SK-N-SH treated with all-trans-retinoic acid at 6 μM for 48 hours (cell line): ENCODE measurements at regions not wholly inside any gene's neighbourhood (a gene's known extent, or its start where the extent isn't known, plus 50 kb on each side); places are given as distances from the start of the nearest gene placed in this dataset.
"Not testable (repeated sequence)": the region's sequence is repeated elsewhere in the genome, so short reads cannot be mapped to it uniquely, and the experiment has no call there.

Source experiments
- ATAC-seq: fragments of 200-7000 bp; cut with Tn5 transposase; 3 replicates; pipeline ENCODE4 v1.9.1; 2020; ENCODE audit warnings: mild to moderate bottlenecking, moderate library complexity
- BACH2 ChIP-seq: fragments of 250-450 bp; sonication (Bioruptor Pico); IDR thresholded peaks from 2 replicates; pipeline ENCODE4 v1.9.0; 2021; ENCODE audit warnings: mild to moderate bottlenecking, borderline replicate concordance
- ESRRG ChIP-seq: fragments of 250-450 bp; sonication (Bioruptor Pico); IDR thresholded peaks from 2 replicates; pipeline ENCODE4 v1.6.1; 2021; ENCODE audit warnings: mild to moderate bottlenecking
- GLIS3 ChIP-seq: fragments of 250-450 bp; sonication (Bioruptor Pico); IDR thresholded peaks from 2 replicates; pipeline ENCODE4 v1.5.0; 2020; ENCODE audit warnings: mild to moderate bottlenecking, moderate library complexity
- ISL1 ChIP-seq: fragments of 250-450 bp; sonication (Bioruptor Pico); IDR thresholded peaks from 2 replicates; pipeline ENCODE4 v2.1.2; 2022; ENCODE audit warnings: mild to moderate bottlenecking, moderate library complexity
- PATZ1 ChIP-seq: fragments of 250-450 bp; sonication (Bioruptor Pico); IDR thresholded peaks from 2 replicates; pipeline ENCODE4 v1.8.0; 2020; ENCODE audit warnings: mild to moderate bottlenecking, moderate library complexity, borderline replicate concordance
- PPARA ChIP-seq: fragments of 250-450 bp; sonication (Bioruptor Pico); IDR thresholded peaks from 2 replicates; pipeline ENCODE4 v1.5.0; 2020; ENCODE audit warnings: mild to moderate bottlenecking, borderline replicate concordance
- RARB ChIP-seq: fragments of 250-450 bp; sonication (Bioruptor Pico); IDR thresholded peaks from 2 replicates; pipeline ENCODE4 v1.8.0; 2021; ENCODE audit warnings: mild to moderate bottlenecking, moderate library complexity
- SNAI2 ChIP-seq: fragments of 250-450 bp; sonication (Bioruptor Pico); IDR thresholded peaks from 2 replicates; pipeline ENCODE4 v1.5.0; 2020; ENCODE audit warnings: mild to moderate bottlenecking, moderate library complexity
- TCF4 ChIP-seq: fragments of 250-450 bp; sonication (Bioruptor Pico); IDR thresholded peaks from 2 replicates; pipeline ENCODE4 v1.8.0; 2021; ENCODE audit warnings: mild to moderate bottlenecking, moderate library complexity, borderline replicate concordance
- TOX ChIP-seq: fragments of 250-450 bp; sonication (Bioruptor Pico); IDR thresholded peaks from 2 replicates; pipeline ENCODE4 v1.8.0; 2021; ENCODE audit warnings: mild to moderate bottlenecking, moderate library complexity, borderline replicate concordance
- TSHZ2 ChIP-seq: fragments of 250-450 bp; sonication (Bioruptor Pico); IDR thresholded peaks from 2 replicates; pipeline ENCODE4 v1.5.0; 2020; ENCODE audit warnings: mild to moderate bottlenecking, moderate library complexity
- ZC3H10 ChIP-seq: fragments of 250-450 bp; sonication (Bioruptor Pico); IDR thresholded peaks from 2 replicates; pipeline ENCODE4 v1.5.1; 2021; ENCODE audit warnings: mild to moderate bottlenecking, moderate library complexity
- ZFP3 ChIP-seq: fragments of 250-450 bp; sonication (Bioruptor Pico); IDR thresholded peaks from 2 replicates; pipeline ENCODE4 v1.5.0; 2020; ENCODE audit warnings: mild to moderate bottlenecking, moderate library complexity
- ZNF565 ChIP-seq: fragments of 450-650 bp; formaldehyde crosslinking; conservative IDR thresholded peaks from 2 replicates; pipeline ENCODE4 v1.5.0; 2020; ENCODE audit warnings: low read depth, mild to moderate bottlenecking, moderate library complexity
- ZNF70 ChIP-seq: fragments of 450-650 bp; formaldehyde crosslinking; IDR thresholded peaks from 2 replicates; pipeline ENCODE4 v1.5.0; 2020; ENCODE audit warnings: mild to moderate bottlenecking, moderate library complexity
- TF ChIP-seq, protein P1 (sequence below): fragments of 250-450 bp; sonication (Bioruptor Pico); IDR thresholded peaks from 2 replicates; pipeline ENCODE4 v1.5.1; 2020; ENCODE audit warnings: low read depth, mild to moderate bottlenecking, moderate library complexity
- TF ChIP-seq, protein P2 (sequence below): fragments of 250-450 bp; sonication (Bioruptor Pico); IDR thresholded peaks from 2 replicates; pipeline ENCODE4 v1.5.1; 2021; ENCODE audit warnings: mild to moderate bottlenecking, moderate library complexity
- TF ChIP-seq, protein P3 (sequence below): fragments of 250-450 bp; sonication (Bioruptor Pico); IDR thresholded peaks from 2 replicates; pipeline ENCODE4 v1.8.0; 2021; ENCODE audit warnings: low read depth, mild to moderate bottlenecking, moderate library complexity, borderline replicate concordance

GRCh38 chr4:135408109-135408508 lies 1206.5 kb upstream of the PABPC4L start:
- ATAC-seq, result no peak
- no peak for TF ChIP-seq PPARA (CRISPR knock-in tag)
- TF ChIP-seq, protein P1, sequence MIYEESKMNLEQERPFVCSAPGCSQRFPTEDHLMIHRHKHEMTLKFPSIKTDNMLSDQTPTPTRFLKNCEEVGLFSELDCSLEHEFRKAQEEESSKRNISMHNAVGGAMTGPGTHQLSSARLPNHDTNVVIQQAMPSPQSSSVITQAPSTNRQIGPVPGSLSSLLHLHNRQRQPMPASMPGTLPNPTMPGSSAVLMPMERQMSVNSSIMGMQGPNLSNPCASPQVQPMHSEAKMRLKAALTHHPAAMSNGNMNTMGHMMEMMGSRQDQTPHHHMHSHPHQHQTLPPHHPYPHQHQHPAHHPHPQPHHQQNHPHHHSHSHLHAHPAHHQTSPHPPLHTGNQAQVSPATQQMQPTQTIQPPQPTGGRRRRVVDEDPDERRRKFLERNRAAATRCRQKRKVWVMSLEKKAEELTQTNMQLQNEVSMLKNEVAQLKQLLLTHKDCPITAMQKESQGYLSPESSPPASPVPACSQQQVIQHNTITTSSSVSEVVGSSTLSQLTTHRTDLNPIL (CRISPR knock-in tag), result no peak
- TF ChIP-seq TOX, result no peak
- TF ChIP-seq, protein P2, sequence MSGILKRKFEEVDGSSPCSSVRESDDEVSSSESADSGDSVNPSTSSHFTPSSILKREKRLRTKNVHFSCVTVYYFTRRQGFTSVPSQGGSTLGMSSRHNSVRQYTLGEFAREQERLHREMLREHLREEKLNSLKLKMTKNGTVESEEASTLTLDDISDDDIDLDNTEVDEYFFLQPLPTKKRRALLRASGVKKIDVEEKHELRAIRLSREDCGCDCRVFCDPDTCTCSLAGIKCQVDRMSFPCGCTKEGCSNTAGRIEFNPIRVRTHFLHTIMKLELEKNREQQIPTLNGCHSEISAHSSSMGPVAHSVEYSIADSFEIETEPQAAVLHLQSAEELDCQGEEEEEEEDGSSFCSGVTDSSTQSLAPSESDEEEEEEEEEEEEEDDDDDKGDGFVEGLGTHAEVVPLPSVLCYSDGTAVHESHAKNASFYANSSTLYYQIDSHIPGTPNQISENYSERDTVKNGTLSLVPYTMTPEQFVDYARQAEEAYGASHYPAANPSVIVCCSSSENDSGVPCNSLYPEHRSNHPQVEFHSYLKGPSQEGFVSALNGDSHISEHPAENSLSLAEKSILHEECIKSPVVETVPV (CRISPR knock-in tag), result no peak
- TF ChIP-seq SNAI2 (CRISPR knock-in tag), result no peak
- TF ChIP-seq GLIS3, result no peak
- no peak for TF ChIP-seq BACH2 (CRISPR knock-in tag)
- TF ChIP-seq ISL1 (CRISPR knock-in tag), result no peak
- no peak for TF ChIP-seq ZFP3 (CRISPR knock-in tag)
- no peak for TF ChIP-seq ESRRG (CRISPR knock-in tag)
- TF ChIP-seq, protein P3, sequence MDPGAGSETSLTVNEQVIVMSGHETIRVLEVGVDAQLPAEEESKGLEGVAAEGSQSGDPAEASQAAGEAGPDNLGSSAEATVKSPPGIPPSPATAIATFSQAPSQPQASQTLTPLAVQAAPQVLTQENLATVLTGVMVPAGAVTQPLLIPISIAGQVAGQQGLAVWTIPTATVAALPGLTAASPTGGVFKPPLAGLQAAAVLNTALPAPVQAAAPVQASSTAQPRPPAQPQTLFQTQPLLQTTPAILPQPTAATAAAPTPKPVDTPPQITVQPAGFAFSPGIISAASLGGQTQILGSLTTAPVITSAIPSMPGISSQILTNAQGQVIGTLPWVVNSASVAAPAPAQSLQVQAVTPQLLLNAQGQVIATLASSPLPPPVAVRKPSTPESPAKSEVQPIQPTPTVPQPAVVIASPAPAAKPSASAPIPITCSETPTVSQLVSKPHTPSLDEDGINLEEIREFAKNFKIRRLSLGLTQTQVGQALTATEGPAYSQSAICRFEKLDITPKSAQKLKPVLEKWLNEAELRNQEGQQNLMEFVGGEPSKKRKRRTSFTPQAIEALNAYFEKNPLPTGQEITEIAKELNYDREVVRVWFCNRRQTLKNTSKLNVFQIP, result no peak
- TF ChIP-seq TCF4, result no peak
- no peak for TF ChIP-seq ZNF565
- no peak for TF ChIP-seq ZC3H10 (CRISPR knock-in tag)
- no peak for TF ChIP-seq TSHZ2
- TF ChIP-seq ZNF70, result no peak
- TF ChIP-seq PATZ1, result no peak
- TF ChIP-seq RARB, result no peak

GRCh38 chr4:135406597-135406996 lies 1205.0 kb upstream of the PABPC4L start:
- not testable (repeated sequence) for ATAC-seq

GRCh38 chr4:135385830-135386581 lies 1184.4 kb upstream of the PABPC4L start:
- no peak for ATAC-seq
- TF ChIP-seq TCF4 (no peak), TOX (no peak), RARB (no peak), PPARA (CRISPR knock-in tag) (no peak), GLIS3 (no peak), ZNF70 (no peak)
- TF ChIP-seq, protein P2 (CRISPR knock-in tag), result no peak
